ENCODE measurements at regions not wholly inside any gene's neighbourhood (a gene's known extent, or its start where the extent isn't known, plus 50 kb on each side); places are given as distances from the start of the nearest gene placed in this dataset.
"Not testable (repeated sequence)": the region's sequence is repeated elsewhere in the genome, so short reads cannot be mapped to it uniquely, and the experiment has no call there.

DNA sequence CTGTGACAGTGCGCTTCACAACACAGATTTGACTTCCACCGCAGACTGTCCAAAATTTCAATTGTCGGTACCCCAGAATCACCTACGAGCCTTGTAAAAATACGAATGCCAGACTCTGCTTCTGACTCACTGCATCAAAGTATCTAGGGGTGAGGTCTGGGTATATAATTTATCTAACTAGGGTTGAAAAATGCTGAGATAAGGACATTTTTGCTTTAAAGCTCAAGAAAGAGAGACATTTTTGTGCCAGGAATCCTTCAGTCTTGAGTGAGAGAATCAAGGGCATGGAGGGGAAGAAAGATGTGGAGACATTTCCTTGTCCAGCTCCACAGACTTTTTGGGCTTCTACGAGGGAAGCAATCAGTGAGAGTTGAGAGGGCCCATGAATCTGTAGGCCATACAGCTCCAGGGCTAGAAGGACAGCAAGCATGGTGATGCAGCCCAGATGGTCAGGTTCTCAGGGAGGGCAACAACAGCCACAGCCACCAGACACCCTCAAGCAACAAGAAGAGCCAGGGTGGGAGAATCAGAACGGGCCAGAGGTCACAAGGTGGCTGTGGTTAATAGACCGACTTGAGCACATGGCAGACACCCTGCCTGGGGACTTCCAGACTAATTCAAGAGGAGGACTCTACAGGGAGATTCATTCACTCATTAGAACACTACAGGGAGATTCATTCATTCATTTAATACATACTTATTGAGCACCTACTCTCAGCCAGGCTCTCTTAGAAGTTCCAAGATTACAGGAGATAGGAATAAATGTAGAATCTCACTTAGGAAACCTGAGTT is 211.1 kb upstream of the PRDM1 start:
- DNase-seq = no peak

DNA sequence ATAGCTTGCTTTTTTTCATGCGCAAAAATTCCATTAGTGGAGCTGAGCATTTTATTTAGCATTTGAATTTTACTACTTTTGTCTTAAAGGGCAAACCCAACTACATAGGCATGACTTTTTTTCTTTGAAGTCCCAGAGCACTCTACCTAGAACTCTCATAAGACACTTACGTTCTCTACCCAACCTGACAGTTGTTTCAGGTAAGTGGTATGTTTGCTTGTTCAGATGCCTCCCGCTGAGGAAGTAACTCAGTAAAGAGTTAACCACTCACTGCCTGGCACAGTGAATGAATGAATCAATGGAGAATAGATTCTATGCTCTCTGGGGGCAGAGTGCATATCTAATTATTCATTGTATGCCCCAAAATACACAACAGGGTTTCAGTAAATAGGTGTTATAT is 212.3 kb upstream of the PRDM1 start:
- no peak for DNase-seq

DNA sequence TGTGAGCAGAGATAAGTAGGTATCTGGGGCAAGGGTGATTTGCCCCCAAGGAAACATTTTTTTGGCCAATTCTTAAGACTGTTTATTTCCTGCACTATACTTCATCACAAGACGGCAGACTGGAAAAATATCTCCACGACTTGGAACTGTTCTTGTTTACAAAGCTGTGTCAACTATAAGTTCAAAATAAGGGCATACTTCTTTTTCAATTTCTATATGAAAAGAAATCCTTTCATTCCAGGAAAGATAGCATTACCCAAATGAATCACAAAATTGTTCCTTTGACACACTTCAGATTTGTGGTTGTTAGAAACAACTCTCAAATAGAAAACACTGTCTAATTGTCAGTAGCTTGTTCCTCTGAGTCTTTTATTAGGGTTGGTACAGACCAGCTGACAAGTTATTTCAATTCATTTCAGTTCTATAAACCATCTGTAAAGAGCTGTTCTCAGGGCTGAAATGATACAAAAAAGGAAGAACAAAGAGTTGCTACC is 212.9 kb upstream of the PRDM1 start:
- no peak for DNase-seq

DNA sequence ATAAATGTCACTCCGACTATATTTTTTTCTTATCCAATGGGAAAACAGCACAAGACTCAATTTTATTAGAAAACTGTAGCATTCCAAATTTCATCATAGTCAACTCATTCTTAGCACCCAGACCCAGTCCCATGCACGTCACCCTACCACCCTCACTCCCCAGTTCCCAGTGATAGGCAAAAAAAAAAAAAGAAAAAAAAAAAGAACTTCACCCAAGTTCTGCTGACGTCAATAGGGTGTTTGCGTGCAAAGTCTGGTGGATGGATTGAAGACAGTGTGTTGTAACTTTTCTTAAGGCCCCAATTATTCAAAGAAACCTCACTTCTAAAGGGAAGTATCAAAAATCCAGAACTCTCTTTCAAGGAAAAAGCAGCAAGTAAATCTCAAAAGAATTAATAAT is 213.9 kb upstream of the PRDM1 start:
- DNase-seq = no peak

DNA sequence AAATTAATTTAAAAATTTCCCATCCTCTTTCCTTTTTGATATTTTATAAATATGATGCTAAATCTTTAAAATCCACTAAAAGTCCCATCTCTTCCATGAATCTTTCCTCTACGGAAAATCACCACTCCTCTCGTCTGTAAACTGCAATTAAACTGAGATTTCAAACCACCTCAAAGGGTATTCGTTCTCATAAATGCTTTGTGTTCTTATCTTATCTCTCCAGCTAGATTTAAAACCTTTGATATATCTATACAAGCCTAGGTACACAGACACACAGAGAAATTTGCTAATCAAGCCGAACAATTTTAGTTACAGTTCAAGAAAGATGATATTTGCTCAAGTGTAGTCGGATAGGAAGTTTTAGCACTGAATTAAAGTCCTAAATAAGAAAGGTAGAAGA is 214.6 kb upstream of the PRDM1 start:
- no peak for DNase-seq

DNA sequence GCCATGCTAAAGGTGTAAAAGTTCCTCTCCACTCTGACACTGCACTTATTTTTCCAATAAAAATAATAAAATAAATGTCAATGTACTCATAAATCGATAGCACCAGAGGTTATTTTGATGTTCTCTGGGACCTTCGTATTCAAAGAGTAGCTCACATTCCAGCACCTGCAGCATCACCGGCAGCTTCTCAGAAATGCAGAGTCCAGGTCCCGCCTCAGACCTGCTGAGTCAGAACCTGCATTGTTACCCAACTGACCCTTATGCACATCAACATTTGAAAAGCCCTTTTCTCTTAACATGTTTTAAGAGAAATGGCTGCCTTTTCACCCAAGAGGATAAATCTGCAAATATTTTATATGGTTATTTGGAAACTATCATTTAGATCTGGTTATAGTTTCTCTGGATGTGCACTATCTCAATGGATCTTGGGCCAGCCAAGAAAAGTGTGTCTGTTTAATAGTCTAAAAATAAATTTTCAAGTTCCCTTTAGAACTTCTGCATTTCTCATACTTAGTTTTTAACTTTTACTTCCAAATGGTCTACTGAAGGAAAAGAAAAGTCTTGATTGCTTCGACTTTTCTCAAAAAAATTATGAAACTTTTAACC is 216.2 kb upstream of the PRDM1 start:
- no peak for DNase-seq

DNA sequence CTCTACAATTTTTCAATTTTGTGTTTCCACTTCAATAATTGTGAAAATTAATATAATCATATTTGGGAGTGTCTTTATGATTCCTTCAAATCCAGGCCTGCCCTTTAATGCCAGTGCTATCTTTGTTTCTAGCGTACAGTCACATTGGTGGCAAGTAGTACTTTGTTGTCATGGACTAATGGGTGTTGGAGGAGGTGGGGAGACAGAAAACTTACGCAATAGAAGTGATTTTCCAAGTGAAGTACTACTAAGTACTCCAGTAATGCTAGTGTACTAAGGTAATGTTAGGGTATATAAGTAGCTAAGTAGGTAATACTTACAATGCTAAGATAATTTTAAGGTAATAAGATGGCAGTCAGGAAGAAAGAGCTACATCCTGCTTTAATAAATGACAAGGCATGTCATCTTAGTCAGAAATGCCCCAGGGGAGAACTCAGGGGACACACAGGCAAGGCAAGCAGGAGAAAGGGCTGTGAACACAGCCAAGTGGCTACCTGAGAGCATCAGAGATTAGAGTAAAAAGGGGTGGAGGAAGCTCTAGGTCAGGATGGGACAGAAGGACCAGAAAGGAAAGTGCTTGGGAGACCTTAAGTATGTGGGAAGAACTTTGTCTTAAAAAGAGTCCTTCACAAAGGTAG is 217.2 kb upstream of the PRDM1 start:
- no peak for DNase-seq

DNA sequence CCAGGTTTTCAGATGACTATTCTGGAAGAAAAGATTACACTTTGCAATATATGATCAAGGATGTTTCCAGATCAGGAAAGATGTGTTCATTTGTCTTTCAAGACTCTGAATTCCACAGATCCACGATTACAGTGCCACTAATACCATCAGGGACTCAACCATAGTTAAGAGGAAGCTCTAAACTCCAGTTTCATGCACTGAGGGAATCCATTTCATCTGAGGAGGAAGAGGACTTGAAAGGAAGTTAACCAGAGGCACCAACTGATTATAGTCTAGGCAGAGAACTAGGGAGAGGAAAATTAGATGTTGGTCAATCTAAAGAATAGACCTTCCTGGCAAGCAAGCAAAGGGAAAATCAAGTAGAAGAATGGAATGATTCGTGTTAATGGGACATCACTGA is 218.3 kb upstream of the PRDM1 start:
- DNase-seq = no peak

DNA sequence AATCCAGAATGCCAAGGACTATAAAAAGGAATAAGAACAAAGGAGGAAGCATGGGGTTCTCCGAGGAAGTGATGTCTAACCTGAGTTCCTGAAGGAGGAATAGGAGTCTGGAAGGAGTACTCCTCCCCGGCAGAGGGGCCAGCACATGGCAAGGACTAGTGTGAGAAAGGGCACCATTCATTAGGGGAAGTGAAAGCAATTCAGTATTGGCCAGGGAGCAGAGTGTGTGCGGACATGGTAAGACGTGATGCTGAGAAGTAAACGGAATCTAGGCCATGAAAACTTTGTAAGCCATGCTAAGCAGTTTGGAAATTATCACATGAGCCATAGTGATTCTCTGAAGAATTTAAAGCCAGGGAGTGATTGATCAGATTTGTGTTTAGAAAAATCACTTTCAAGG is 218.9 kb upstream of the PRDM1 start:
- DNase-seq = no peak

DNA sequence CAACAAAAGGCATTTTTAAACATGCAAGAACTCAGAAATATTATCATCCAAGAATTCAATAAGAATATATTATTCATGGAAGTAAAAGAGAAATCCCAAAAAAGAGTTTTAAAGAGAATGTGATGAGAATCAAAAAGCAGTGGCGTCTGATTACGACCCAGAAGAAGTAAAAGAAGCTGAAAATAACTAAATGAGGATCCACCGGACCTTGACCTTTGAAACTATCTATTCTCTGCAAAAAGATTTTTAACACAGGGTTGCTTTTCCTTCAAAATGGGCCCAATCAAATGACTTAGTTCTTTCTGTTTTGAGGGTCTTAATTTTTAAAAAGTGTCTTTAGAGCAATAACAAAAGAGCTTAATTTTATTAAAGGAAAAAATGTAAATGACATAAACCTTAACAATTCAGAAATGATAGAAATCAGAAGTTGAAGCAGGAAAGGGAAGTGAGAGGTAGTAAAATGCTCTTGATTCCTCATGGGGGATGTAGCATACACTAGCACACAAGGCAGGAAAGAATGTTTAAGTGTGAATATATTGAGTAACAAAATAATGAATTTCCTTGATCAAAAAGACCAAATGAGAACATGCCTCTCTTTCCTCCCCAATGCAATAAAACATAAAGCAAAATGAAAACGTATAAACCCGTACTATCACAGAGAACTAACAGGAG is 223.1 kb upstream of the PRDM1 start:
- no peak for DNase-seq

DNA sequence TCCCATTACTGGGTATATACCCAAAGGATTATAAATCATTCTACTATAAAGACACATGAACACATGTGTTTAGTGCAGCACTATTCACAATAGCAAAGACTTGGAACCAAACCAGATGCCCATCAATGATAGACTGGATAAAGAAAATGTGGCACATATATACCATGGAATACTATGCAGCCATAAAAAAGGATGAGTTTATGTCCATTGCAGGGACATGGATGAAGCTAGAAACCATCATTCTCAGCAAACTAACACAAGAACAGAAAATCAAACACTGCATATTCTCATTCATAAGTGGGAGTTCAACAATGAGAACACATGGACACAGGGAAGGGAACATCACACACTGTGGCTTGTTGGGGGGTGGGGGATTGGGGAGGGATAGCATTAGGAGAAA is 225.2 kb upstream of the PRDM1 start:
- DNase-seq = not testable (repeated sequence)

DNA sequence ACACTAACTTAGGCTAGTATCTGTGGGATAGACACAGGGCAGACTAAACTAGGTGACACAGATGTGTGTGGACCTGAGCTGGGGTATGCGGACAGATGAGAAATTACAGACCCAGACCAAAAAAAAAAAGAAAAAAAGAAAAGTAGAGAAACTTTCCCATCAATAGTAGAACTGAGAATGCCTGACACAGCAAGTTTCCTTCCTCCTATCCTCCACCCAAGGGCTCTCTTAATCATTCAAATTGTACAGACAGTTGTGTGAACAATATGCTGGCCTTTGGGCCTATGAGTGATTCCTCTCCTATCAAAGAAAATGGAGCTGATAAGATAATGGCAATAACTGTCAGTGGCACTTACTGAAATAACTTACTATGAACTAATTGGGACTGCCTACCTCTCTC is 226.7 kb upstream of the PRDM1 start:
- no peak for DNase-seq

DNA sequence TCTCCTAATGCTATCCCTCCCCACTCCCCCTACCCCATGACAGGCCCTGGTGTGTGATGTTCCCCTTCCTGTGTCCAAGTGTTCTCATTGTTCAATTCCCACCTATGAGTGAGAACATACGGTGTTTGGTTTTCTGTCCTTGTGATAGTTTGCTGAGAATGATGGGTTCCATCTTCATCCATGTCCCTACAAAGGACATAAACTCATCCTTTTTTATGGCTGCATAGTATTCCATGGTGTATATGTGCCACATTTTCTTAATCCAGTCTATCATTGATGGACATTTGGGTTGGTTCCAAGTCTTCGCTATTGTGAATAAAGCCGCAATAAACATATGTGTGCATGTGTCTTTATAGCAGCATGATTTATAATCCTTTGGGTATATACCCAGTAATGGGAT is 227.5 kb upstream of the PRDM1 start:
- DNase-seq = not testable (repeated sequence)

DNA sequence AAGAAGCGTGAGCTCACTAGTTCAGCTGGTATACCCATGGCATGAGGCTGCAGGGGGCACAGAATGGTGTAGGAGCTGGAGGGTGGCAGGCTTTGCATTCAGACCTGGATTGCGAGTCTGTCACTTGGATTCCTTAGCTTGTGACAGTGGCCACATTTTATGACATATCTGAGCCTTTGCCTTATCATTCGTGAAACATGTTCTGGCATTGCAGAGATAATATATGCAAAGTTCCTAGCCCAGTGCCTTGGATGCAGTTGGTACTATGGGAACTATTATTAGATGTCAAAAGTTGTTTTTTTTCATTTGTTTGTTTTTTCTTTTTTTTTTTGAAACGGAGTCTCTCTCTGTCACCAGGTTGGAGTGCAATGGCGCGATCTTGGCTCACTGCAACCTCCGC is 230.7 kb upstream of the PRDM1 start:
- no peak for DNase-seq

DNA sequence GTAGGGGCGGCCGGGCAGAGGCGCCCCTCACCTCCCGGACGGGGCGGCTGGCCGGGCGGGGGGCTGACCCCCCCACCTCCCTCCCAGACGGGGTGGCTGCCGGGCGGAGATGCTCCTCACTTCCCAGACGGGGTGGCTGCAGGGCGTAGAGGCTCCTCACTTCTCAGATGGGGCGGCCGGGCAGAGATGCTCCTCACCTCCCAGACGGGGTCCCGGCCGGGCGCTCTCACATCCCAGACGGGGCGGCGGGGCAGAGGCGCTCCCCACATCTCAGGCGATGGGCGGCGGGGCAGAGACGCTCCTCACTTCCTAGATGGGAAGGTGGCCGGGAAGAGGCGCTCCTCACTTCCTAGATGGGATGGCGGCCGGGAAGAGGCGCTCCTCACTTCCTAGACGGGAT is 232.2 kb upstream of the PRDM1 start:
- not testable (repeated sequence) for DNase-seq

DNA sequence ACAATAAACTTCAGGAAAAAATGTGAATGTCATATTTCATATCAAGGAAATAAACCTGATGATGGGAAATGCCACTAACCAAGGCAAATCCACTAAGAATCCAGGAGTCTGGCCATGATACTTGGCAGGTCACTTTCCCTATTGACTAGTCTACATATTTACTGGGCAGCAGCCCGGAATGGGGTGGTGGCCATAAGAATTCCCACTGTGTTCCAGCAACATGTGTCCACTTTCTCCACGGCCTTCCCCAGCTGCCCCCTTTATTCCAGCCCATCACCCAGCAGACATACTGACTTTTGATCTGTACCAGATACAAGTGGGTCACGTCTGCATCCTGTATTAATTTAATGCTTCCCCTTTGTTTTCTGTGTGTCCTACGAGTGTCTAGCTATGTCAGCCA is 234.5 kb upstream of the PRDM1 start:
- DNase-seq = no peak

DNA sequence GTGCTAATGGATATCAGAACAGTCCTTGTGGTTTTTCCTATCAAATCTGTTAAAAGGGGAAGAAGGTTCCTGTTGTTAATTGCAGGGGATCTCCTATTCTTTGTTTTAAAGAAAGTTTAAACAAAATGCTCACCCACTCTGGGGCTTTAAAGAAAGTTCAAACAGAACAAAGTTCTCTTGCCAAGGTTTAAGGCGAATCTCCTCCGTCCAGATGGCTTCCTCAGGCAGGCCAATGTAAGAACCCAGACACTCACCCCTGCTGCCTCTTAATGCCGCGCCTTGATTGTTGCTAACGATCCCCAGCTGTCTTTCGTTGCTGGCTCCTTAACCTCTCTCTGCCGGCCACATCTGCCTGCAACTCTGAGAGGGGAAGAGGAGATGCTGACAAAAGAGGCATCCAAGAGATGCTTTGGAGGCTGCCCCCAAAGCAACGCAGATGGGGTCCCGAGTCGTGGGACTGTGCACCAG is 235.0 kb upstream of the PRDM1 start:
- no peak for DNase-seq

DNA sequence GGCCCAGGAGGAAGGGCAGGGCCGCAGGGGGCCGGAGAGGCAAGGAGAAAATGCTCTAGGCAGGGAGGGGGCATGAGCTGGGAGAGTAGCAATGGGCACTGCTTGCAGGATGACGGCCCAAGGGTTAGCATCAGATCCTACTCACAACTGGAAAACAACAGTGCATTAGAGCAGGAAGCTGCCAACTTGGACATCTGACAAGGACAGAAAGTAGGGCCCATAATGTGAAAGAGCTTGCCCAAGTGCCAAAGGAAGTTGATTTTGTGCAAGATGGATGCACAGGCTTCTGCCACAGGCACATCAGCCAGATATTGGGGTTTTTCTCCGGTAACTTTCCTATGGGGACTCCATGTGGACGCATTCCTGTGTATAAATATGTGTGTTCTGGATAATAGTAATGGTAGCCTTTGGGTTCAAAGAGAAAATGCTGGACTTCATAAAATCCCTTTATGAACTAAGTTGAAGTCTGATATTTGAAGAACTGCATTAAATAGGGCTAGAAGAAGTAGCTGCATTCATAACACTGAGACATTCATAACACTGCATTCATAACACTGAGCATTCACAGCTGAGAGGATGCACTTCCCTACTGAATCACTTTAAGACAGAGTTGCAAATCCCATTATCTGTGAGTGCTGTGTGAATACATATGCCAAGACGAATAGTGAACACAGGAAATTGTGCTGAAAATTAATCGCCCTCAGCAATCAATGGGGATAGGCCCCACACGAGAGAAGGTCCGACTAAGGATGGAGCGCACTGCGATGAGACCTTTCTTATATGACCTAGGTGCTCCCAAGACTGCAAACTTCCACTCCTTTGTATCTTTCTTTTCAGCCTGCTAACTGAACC is 235.6 kb upstream of the PRDM1 start:
- DNase-seq = no peak

DNA sequence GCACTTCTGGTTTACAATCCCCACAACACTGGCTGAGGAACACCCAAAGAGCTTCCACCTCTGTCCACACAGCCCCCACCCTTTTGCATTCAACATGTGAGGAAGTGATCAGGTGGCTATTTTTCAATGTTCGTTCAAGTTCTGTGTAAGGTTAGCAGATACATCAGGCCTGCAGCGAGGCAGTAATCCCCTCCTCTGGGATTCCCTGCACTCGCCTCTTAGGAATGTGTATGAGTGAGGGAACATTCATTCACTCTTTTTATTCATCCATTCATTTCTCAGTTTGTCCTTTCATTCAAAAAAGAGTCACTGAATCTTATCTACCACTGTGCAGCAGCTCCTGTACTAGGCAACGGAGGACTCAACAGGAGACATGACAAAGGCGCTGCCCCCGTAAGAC is 236.4 kb upstream of the PRDM1 start:
- DNase-seq = no peak

DNA sequence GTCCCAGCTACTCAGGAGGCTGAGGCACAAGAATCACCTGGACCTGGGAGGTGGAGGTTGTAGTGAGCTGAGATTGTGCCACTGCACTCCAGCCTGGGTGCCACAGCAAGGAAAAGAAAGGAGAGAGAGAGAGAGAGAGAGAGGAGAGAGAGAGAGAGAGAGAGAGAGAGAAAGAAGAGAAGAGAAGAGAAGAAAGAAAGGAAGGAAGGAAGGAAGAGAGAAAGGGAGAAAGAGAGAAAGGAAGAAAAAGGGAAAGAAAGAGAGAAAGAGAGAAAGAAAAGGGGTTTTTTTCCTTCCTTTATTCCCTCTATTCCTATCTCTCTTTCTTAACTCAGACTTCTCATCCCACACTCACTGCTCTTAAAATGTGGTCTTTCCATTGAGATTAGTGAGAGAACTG is 238.7 kb upstream of the PRDM1 start:
- DNase-seq = no peak

DNA sequence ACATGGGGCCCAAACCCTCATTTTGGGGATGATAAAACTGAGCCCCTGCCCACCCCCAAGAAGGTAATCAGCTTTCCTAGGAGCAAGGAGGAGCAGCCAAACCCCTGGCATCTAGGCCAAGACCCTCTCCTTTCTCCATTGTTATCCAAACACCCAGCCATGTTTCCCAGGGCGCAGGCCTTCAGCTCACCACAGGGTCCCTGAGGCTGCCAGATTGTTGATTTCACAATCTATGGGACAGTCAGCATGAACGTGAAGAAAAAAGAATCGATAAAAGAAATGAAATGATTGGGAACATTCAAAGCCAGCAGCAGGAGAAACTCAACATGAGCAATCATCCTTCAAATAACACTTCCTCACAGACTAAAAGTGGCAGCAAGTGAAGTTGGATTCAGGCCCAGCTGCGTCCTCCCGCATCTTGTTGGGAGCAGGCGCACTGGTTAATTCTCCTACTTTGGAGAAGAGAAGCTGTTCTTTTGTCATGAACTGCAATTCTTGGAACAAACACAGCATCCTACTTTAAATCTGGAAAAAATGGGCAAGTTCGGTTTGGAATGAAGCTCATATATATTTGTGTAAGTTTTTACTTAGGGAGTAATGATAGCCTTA is 241.8 kb upstream of the PRDM1 start:
- no peak for DNase-seq

DNA sequence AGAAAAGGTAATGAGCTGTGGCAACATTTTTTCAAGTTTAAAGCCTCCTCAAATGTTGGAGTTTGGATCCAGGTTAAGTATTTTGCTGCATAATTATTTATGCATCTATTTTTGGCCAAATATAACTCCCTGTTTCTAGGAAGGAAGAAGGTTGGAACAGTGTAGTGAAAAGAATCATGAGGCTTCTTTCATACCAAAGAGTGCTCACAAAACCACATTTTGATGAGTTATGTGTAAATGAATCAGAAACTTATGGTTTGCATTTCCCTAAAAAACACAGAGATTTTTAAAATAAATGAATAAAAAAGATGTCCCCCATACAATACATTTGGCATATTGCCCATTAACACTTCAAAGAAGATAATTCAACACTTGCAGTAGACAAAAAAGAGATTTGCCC is 246.9 kb upstream of the PRDM1 start:
- no peak for DNase-seq

Data from NCI-H774 (cell line).